HG03139 (cell line): ENCODE measurements at regions not wholly inside any gene's neighbourhood (a gene's known extent, or its start where the extent isn't known, plus 50 kb on each side); places are given as distances from the start of the nearest gene placed in this dataset.
"Not testable (repeated sequence)": the region's sequence is repeated elsewhere in the genome, so short reads cannot be mapped to it uniquely, and the experiment has no call there.

Experiments
- ATAC-seq: cut with Tn5 transposase; IDR thresholded peaks from one replicate; pipeline ENCODE4 v1.9.1; 2021; ENCODE audit not compliant: unreplicated experiment

- ATAC-seq: no peak
Observed at GRCh38 chr1:171397851-171398469, 84.0 kb downstream of the FMO4 start.

GRCh38 chr1:171403393-171403792 is 81.9 kb upstream of the PRRC2C start:
- ATAC-seq: no peak

GRCh38 chr1:171405391-171405714 is 80.0 kb upstream of the PRRC2C start:
- ATAC-seq: no peak

- ATAC-seq: not testable (repeated sequence)
Observed at GRCh38 chr1:171413557-171413956, 71.8 kb upstream of the PRRC2C start.

- no peak for ATAC-seq
Observed at GRCh38 chr1:171418546-171418945, 66.8 kb upstream of the PRRC2C start.

- peak; percentile 50 for ATAC-seq
Observed at GRCh38 chr1:171420810-171421209, 64.5 kb upstream of the PRRC2C start.

- ATAC-seq: no peak
Observed at GRCh38 chr1:171421413-171422020, 63.8 kb upstream of the PRRC2C start.

- ATAC-seq: no peak
Observed at GRCh38 chr1:171422511-171422910, 62.8 kb upstream of the PRRC2C start.

GRCh38 chr1:171424494-171424893 is 60.8 kb upstream of the PRRC2C start:
- no peak for ATAC-seq

- ATAC-seq: no peak
Observed at GRCh38 chr1:171426645-171427044, 58.7 kb upstream of the PRRC2C start.

GRCh38 chr1:171427852-171428471 is 57.4 kb upstream of the PRRC2C start:
- no peak for ATAC-seq

- ATAC-seq: no peak
Observed at GRCh38 chr1:171429137-171429536, 56.2 kb upstream of the PRRC2C start.

GRCh38 chr1:171431994-171432393 is 53.3 kb upstream of the PRRC2C start:
- no peak for ATAC-seq

- no peak for ATAC-seq
Observed at GRCh38 chr1:171432473-171432872, 52.9 kb upstream of the PRRC2C start.

GRCh38 chr1:171433451-171433850 is 51.9 kb upstream of the PRRC2C start:
- ATAC-seq: no peak

- no peak for ATAC-seq
Observed at GRCh38 chr1:171434717-171435346, 50.5 kb upstream of the PRRC2C start.
